GM18505 (cell line): ENCODE measurements at regions not wholly inside any gene's neighbourhood (a gene's known extent, or its start where the extent isn't known, plus 50 kb on each side); places are given as distances from the start of the nearest gene placed in this dataset.
"Not testable (repeated sequence)": the region's sequence is repeated elsewhere in the genome, so short reads cannot be mapped to it uniquely, and the experiment has no call there.

Experiments used
- ATAC-seq: cut with Tn5 transposase; IDR thresholded peaks from one replicate; pipeline ENCODE4 v1.9.1; 2021; ENCODE audit not compliant: unreplicated experiment
- POLR2A ChIP-seq: IDR thresholded peaks from 4 replicates; pipeline ENCODE4 v1.6.1; 2011; ENCODE audit warnings: borderline replicate concordance; ENCODE audit not compliant: insufficient read depth, insufficient read length; ENCODE audit errors: extremely low read depth

GRCh38 chr18:45329316-45329715 is 286.0 kb upstream of the SLC14A2 start:
- no peak for TF ChIP-seq POLR2A
- ATAC-seq: no peak

- TF ChIP-seq POLR2A: no peak
- ATAC-seq: no peak
Observed at GRCh38 chr18:45330170-45330594, 285.1 kb upstream of the SLC14A2 start.

DNA sequence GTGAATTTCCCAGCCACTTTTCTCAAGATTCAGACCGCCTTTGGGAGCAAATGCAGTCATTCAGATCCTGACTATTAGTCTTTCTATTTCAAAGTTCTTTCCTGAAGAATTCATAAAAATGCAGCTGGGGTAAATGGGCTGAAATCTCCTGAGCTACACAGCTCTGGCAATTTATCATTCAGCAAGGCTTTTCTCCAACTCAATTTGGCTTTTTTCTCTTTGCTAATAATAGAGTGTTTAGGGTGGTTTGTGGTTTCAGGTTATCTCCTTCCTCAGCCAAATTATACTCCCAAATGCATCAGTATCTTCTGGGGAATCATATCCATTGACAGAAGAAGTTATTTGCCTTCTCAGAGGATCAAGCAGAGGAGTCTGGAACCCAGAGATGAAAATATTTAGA is 282.4 kb upstream of the SLC14A2 start:
- TF ChIP-seq POLR2A: no peak
- ATAC-seq: no peak

DNA sequence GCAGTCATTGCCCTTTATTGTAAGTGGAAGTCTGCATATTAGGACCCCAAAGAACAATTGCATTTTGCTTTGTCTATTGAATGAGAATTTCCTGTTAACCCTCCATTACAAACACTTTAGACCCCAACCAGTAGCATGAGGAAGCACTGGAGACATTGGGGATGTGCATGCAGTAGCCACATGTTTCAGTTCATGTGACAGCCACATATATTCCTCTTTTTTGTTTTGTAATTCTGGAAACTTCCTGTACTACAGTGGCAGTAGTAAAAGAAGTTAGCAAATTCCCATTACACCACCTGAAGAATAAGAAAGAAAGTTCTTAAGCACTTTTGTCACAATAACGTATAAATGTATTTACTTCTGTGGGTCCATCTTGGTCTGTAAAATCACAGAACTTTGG is 281.1 kb upstream of the SLC14A2 start:
- no peak for TF ChIP-seq POLR2A
- no peak for ATAC-seq

- no peak for TF ChIP-seq POLR2A
- no peak for ATAC-seq
Observed at GRCh38 chr18:45335282-45336043, 279.8 kb upstream of the SLC14A2 start.

- TF ChIP-seq POLR2A: no peak
- no peak for ATAC-seq
Observed at GRCh38 chr18:45336448-45336847, 278.8 kb upstream of the SLC14A2 start.

DNA sequence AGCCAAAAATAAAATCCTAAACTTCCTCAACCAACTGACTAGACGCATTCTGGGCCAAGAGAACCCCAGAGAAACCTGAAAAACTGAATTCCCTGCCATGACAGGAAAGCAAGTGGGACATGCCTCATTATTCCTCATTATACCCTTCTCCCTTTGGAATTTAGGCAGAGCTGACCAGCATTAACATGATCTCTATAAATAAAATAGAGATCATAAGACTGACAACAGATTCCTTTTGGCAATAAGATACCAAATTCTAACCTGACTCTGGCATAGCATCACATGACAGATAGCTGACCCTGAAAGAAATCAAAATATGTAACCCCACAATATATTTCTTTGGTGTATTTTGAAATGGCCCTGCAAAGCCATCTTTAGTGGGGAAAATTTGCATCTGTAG is 277.8 kb upstream of the SLC14A2 start:
- no peak for ATAC-seq
- TF ChIP-seq POLR2A: no peak

DNA sequence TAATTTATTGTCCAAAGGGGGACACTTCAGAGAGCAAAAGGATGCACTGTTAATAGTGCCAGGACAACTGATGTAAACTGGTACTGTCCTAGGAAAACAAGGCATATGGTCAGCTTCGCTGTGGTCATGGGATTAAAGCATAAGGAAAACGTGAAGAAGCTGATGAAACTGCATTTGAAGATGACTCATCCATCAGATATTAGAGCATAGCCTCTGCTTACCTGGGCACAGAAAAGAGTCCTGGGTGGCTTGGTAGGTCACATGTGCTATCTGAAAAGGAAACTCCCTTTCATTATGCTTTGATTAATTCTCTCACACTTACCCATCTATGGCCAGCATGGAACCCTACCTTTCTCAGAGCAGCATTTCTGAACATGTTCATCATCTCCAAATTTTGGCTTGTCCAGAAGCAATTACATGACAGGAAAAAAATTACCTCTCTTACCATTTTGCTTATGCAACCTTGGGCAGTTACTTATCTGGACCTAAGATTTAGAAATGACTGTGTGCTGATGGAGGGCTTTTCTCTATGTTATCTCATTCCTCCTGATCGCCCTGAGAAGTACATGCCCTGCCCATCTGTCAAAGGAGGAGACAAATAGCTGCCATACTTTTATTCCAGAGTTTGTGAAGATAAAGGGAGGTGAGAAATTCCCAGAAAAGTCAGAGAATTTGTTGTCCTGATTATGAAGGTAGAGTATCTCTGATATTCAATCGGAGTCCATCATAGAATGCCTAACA is 275.3 kb upstream of the SLC14A2 start:
- no peak for TF ChIP-seq POLR2A
- ATAC-seq: no peak

DNA sequence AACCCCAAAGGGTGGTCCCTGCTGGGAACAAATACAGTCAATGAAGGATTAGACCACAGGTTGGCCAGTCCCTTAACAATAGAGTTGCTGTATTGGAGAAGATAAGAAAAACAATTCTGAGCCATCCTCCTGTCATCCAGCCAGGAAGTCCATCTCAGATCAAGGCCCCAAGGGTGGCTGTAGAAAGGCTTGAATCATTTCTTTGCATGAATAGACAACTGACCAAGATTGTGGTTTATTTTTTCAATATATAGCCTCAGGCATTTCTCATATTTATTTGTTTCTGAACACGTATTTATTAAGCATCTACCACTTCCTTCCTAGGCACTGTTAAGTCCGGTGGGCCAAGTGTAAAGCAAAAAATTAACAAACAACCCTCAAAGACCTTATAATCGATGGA is 274.4 kb upstream of the SLC14A2 start:
- ATAC-seq: no peak
- TF ChIP-seq POLR2A: no peak

- TF ChIP-seq POLR2A: no peak
Observed at GRCh38 chr18:45341454-45341853, 273.8 kb upstream of the SLC14A2 start.

DNA sequence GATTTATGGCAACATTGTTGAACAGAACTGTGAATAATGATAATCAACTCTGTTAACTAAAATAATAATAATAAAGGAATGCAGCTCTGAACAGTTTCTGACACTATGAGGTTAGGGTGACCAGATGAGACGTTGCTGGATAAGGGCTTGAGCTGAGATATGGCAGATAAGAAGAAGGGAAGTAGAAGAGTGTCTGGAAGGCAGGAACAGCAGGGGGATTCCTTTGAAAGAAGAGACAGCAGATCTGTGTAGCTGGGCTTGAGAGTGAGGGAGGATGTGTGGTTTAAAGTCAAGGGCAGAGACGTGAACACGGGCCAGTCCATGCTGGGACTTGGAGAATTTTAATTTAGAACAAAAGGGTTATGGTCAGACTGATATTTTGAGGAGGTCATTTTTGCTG is 273.1 kb upstream of the SLC14A2 start:
- ATAC-seq: no peak

More at GRCh38 chr18:45341454-45341853, 273.8 kb upstream of the SLC14A2 start:
- no peak for ATAC-seq

DNA sequence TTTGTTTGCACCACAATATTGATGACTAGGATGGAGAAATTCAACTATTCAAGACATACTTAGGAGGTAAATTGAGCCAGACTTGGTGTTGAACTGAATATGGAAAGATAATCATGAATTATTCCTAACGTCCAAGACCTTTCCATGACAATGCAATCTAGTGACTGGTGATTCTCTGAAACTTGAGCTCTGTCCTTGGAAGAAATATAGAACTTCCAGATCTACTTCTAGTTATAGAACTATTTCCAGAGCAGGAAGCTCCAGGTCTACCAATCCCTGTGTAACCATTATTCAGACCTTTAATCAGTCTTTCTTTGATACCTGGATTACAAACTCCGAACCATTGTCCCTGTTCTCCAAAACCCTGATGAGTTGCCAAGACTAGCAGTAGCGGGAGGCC is 272.6 kb upstream of the SLC14A2 start:
- no peak for ATAC-seq
- no peak for TF ChIP-seq POLR2A

More for the DNA sequence above, 273.1 kb upstream of the SLC14A2 start:
- no peak for TF ChIP-seq POLR2A

DNA sequence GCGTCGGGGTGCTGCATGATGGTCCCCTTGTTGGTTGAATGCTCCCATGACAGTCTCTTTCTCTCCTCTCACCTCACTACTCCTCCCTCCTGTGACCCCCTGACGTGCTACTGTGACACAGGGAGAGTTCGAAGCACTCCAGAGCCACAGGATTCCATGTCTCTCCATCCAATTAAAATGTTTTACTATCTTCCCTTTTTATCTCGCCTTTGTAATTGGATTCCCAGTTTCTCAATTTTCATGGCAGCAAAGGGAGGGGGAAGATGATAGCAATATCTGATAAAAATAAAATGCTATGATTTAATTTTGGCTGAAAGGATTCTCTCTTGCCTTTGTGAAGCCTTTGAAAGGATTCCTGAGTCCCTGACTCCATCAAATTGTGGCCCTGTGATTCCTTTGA is 271.9 kb upstream of the SLC14A2 start:
- TF ChIP-seq POLR2A: no peak

GRCh38 chr18:45344680-45345079 is 270.6 kb upstream of the SLC14A2 start:
- ATAC-seq: not testable (repeated sequence)

More for the DNA sequence above, 271.9 kb upstream of the SLC14A2 start:
- no peak for ATAC-seq

DNA sequence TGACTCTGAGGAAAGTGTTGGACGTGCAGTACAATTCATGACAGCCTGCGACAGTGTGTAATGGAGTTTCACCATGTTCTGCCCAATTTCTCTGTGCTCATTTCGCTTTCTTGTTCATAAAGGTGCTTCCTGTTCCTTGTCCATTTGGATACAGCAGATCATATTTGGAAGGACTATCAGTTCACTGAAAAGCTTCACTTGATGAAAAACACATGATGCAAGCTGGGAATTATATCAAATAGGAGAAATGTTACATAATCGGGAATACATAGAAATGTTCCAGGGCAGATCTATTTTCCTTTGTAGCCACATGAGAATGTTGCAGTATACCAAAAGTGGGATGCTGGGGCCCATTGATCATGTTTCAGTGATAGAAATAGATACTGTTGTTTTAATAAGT is 266.3 kb upstream of the SLC14A2 start:
- no peak for ATAC-seq
- no peak for TF ChIP-seq POLR2A

DNA sequence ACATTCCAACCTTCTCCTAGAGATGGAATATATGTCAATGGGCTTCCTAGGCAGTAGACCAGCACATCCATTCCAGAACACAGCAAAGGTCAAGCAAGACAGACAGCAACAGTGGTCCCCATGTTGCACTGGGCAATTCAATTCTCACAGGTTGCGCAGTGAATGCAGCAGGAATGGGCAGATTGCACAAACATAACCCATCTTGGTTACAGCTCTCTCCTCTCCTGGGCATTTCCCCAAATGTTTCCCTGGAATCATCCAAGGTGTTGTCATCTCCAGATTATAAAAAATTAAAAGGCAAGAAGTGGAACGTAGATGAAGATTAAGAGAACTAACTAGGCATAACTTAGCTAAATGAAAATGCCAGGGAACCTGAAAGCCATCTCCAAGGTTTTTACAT is 265.8 kb upstream of the SLC14A2 start:
- ATAC-seq: no peak

More for the DNA sequence above, 265.8 kb upstream of the SLC14A2 start:
- no peak for TF ChIP-seq POLR2A
